PC-9 (cell line): ENCODE measurements at regions not wholly inside any gene's neighbourhood (a gene's known extent, or its start where the extent isn't known, plus 50 kb on each side); places are given as distances from the start of the nearest gene placed in this dataset.

Experiments
- BruUV-seq: library from RNA; stranded (reverse); fragments of 400-500 nt; replicated peaks from 2 replicates; lab custom pipeline; 2021; lab: Mats Ljungman, UMichigan
- CTCF ChIA-PET: fragments of 300-600 bp; sonication (Branson Sonifier 250); formaldehyde crosslinking; loops from one replicate; lab custom pipeline; 2022; ENCODE audit warnings: antibody characterized with exemption; lab: Charles Lee
- POLR2A ChIA-PET: fragments of 300-600 bp; sonication (Branson Sonifier 250); formaldehyde crosslinking; loops from one replicate; lab custom pipeline; 2022; ENCODE audit warnings: antibody characterized with exemption; ENCODE audit not compliant: unreplicated experiment; lab: Charles Lee
- DNase-seq, 2 experiments: peaks; one replicate each; pipeline versions ENCODE4 v3.0.0 to v3.0.0-alpha.2; 2015 to 2022; ENCODE audit warnings: mixed read lengths in 1 of 2
- H2AFZ ChIP-seq: fragments of 200-600 bp; sonication (generic); 2 replicates; pipeline ENCODE4 v1.8.1; 2017; ENCODE audit warnings: antibody characterized with exemption
- H3F3A ChIP-seq: fragments of 200-600 bp; sonication (generic); 2 replicates; pipeline ENCODE4 v1.8.1; 2017; ENCODE audit warnings: antibody characterized with exemption, mild to moderate bottlenecking, low read depth; ENCODE audit not compliant: insufficient read depth
- H3K27ac ChIP-seq: fragments of 200-600 bp; sonication (generic); 2 replicates; pipeline ENCODE4 v1.6.1; 2016; ENCODE audit warnings: mixed run types
- H3K27me3 ChIP-seq: fragments of 200-600 bp; sonication (generic); 2 replicates; pipeline ENCODE4 v1.6.1; 2016; ENCODE audit warnings: low read depth, mixed run types; ENCODE audit not compliant: insufficient read depth
- H3K36me3 ChIP-seq: fragments of 200-600 bp; sonication (generic); 2 replicates; pipeline ENCODE4 v1.6.1; 2016; ENCODE audit warnings: low read depth, mixed run types
- H3K4me1 ChIP-seq: fragments of 200-600 bp; sonication (generic); replicated peaks from 2 replicates; pipeline ENCODE4 v1.6.1; 2016; ENCODE audit warnings: mixed run types; ENCODE audit not compliant: insufficient read depth
- H3K4me2 ChIP-seq: fragments of 200-600 bp; sonication (generic); 2 replicates; pipeline ENCODE4 v1.6.1; 2017; ENCODE audit warnings: mixed run types
- H3K4me3 ChIP-seq: fragments of 200-600 bp; sonication (generic); 2 replicates; pipeline ENCODE4 v1.6.1; 2016; ENCODE audit warnings: mixed run types
- H3K79me2 ChIP-seq: fragments of 200-600 bp; sonication (generic); 2 replicates; pipeline ENCODE4 v1.6.1; 2017; ENCODE audit warnings: low read depth, mixed run types
- H3K9me2 ChIP-seq: fragments of 200-600 bp; sonication (generic); 2 replicates; pipeline ENCODE4 v1.8.1; 2017; ENCODE audit warnings: mild to moderate bottlenecking; ENCODE audit not compliant: insufficient read depth
- H3K9me3 ChIP-seq: fragments of 200-600 bp; sonication (generic); 2 replicates; pipeline ENCODE4 v1.8.1; 2016; ENCODE audit warnings: low read depth; ENCODE audit not compliant: insufficient read depth
- H4K20me1 ChIP-seq: fragments of 200-600 bp; sonication (generic); 2 replicates; pipeline ENCODE4 v1.8.1; 2017; ENCODE audit not compliant: insufficient read depth
- CTCF ChIP-seq: fragments of 200-600 bp; sonication (generic); conservative IDR thresholded peaks from 2 replicates; pipeline ENCODE4 v1.6.1; 2017; ENCODE audit warnings: mixed run types, antibody characterized with exemption, mild to moderate bottlenecking, moderate library complexity
- EZH2 ChIP-seq: fragments of 200-600 bp; sonication (generic); IDR thresholded peaks from 2 replicates; pipeline ENCODE4 v1.8.0; 2017; ENCODE audit warnings: antibody characterized with exemption, low read depth
- intact Hi-C: fragments of 100-400 bp; cut with micrococcal nuclease; formaldehyde crosslinking; loops from one replicate; pipeline ENCODE4 v1.10.0; 2022; ENCODE audit not compliant: unreplicated experiment

- no TSS peak for BruUV-seq
- no peaks in the 10 kb centered on the region for H3K27me3 ChIP-seq
- CTCF ChIA-PET = no interaction called here
- intact Hi-C loops = no loop called here
- POLR2A ChIA-PET = no interaction called here
- no peaks in the 10 kb centered on the region for H3K36me3 ChIP-seq
- no peak overlapping the region for H3K27ac ChIP-seq
- no peaks in the 10 kb centered on the region for H4K20me1 ChIP-seq
- no peaks in the 10 kb centered on the region for H3K4me1 ChIP-seq
- H3K4me2 ChIP-seq = no peak overlapping the region
- DNase-seq = no peak
- H3F3A ChIP-seq = no peaks in the 10 kb centered on the region
- TF ChIP-seq EZH2 (no peak), CTCF (no peak)
- H3K4me3 ChIP-seq = no peak overlapping the region
- H2AFZ ChIP-seq = no peak overlapping the region
- no peaks in the 10 kb centered on the region for H3K9me2 ChIP-seq
- no peaks in the 10 kb centered on the region for H3K79me2 ChIP-seq
- H3K9me3 ChIP-seq = no peaks in the 10 kb centered on the region
Observed at GRCh38 chr17:14768923-14769322, 468.0 kb downstream of the HS3ST3B1 start.

GRCh38 chr17:14762736-14763479 is 462.0 kb downstream of the HS3ST3B1 start:
- Histone ChIP-seq H3K4me1 (no peaks in the 10 kb centered on the region), H3K4me3 (no peak overlapping the region), H3F3A (no peaks in the 10 kb centered on the region), H3K9me3 (no peaks in the 10 kb centered on the region), H3K36me3 (no peaks in the 10 kb centered on the region), H3K27ac (no peak overlapping the region), H3K4me2 (no peak overlapping the region), H3K27me3 (no peaks in the 10 kb centered on the region), H4K20me1 (no peaks in the 10 kb centered on the region), H3K9me2 (no peaks in the 10 kb centered on the region), H2AFZ (no peak overlapping the region), H3K79me2 (no peaks in the 10 kb centered on the region)
- TF ChIP-seq EZH2 (no peak), CTCF (no peak)
- DNase-seq = no peak
- CTCF ChIA-PET = no interaction called here
- no TSS peak for BruUV-seq
- POLR2A ChIA-PET = no interaction called here
- intact Hi-C loops = no loop called here

GRCh38 chr17:14760719-14761411 is 460.0 kb downstream of the HS3ST3B1 start:
- Histone ChIP-seq H3K4me3 (no peak overlapping the region), H3K27me3 (no peaks in the 10 kb centered on the region), H2AFZ (no peak overlapping the region), H3K27ac (no peak overlapping the region), H3K4me1 (no peaks in the 10 kb centered on the region), H3F3A (no peaks in the 10 kb centered on the region), H3K36me3 (no peaks in the 10 kb centered on the region), H4K20me1 (no peaks in the 10 kb centered on the region), H3K79me2 (no peaks in the 10 kb centered on the region), H3K9me2 (no peaks in the 10 kb centered on the region), H3K4me2 (no peak overlapping the region), H3K9me3 (no peaks in the 10 kb centered on the region)
- TF ChIP-seq CTCF (no peak), EZH2 (no peak)
- ChIA-PET CTCF (no interaction called here), POLR2A (no interaction called here)
- no TSS peak for BruUV-seq
- intact Hi-C loops = no loop called here
- DNase-seq = no peak
